ENCODE measurements at regions not wholly inside any gene's neighbourhood (a gene's known extent, or its start where the extent isn't known, plus 50 kb on each side); places are given as distances from the start of the nearest gene placed in this dataset.

DNA sequence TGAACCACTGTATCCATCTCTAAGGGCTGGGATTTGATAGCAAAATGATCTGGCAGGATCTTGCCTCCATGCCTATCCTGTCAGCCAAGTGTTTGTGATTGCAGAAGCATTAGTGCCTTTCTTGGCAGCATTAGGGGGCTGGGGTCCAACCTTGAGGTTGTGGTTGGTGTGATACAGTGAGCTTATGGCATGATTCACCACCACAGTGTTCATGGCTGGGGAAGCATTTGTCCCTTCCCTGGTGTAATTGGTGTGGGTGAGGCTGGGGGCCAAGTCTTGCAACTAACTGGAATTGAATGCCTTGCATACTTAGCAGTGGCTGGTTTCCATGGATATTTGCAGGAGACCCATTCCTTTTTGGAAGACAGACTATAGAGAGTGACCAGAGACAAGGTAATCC is 271.0 kb upstream of the TBL1XR1 start:
- TF ChIP-seq, protein P1, sequence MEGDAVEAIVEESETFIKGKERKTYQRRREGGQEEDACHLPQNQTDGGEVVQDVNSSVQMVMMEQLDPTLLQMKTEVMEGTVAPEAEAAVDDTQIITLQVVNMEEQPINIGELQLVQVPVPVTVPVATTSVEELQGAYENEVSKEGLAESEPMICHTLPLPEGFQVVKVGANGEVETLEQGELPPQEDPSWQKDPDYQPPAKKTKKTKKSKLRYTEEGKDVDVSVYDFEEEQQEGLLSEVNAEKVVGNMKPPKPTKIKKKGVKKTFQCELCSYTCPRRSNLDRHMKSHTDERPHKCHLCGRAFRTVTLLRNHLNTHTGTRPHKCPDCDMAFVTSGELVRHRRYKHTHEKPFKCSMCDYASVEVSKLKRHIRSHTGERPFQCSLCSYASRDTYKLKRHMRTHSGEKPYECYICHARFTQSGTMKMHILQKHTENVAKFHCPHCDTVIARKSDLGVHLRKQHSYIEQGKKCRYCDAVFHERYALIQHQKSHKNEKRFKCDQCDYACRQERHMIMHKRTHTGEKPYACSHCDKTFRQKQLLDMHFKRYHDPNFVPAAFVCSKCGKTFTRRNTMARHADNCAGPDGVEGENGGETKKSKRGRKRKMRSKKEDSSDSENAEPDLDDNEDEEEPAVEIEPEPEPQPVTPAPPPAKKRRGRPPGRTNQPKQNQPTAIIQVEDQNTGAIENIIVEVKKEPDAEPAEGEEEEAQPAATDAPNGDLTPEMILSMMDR (IDR thresholded peaks at IDR 0.05; ENCODE audit: poor library complexity, severe bottlenecking) = no peak
- TF ChIP-seq EP300 (conservative IDR thresholded peaks at IDR 0.05; ENCODE audit: poor library complexity, severe bottlenecking) = no peak
- TF ChIP-seq TAF1 (IDR thresholded peaks at IDR 0.05; ENCODE audit: low read depth) = no peak
- TF ChIP-seq POLR2AphosphoS5 (IDR thresholded peaks at IDR 0.05) = no peak
- no peak for TF ChIP-seq RAD21 (conservative IDR thresholded peaks at IDR 0.05)

Measured in neural cell (in vitro differentiated cells).